ENCODE measurements at regions not wholly inside any gene's neighbourhood (a gene's known extent, or its start where the extent isn't known, plus 50 kb on each side); places are given as distances from the start of the nearest gene placed in this dataset.

- no peaks in the 10 kb centered on the region for H3K9me2 ChIP-seq (ENCODE audit: insufficient read depth)
- POLR2A ChIA-PET, result no interaction called here
- no peaks in the 10 kb centered on the region for H3K36me3 ChIP-seq (ENCODE audit: control insufficient read depth in 1 of 2, insufficient read depth in 2 of 2, low read length in 2 of 2)
- no peaks in the 10 kb centered on the region for H3K27me3 ChIP-seq (ENCODE audit: insufficient read depth, low read length)
- no peak overlapping the region for H3K4me3 ChIP-seq (replicated peaks in 1 of 2; ENCODE audit: low read depth in 1 of 2, low read length in 2 of 2)
- no TSS peak for BruUV-seq (replicated peaks)
- H3K9me3 ChIP-seq (ENCODE audit: control insufficient read depth in 1 of 2, insufficient read depth in 1 of 2, low read depth in 1 of 2, low read length in 2 of 2), result no peaks in the 10 kb centered on the region
- H2AFZ ChIP-seq (ENCODE audit: low read depth, low read length, poor library complexity, severe bottlenecking), result no peak overlapping the region
- intact Hi-C loops (cut with micrococcal nuclease), result no loop called here
- peaks cover 3 to 13% of the 10 kb centered on the region in 2 experiments; a peak in 3 of 4 replicates for H3K4me1 ChIP-seq (ENCODE audit: control insufficient read depth in 1 of 2, insufficient read depth in 2 of 2, low read length in 2 of 2)
- DNase-seq (ENCODE audit: low read depth, low spot score) (no peak), ATAC-seq (no peak)
- no peak overlapping the region for H3K4me2 ChIP-seq (ENCODE audit: low read length)
- CTCF ChIA-PET, result interaction anchor here (1.0 kb wide), 1 partner anchor 18 kb away, joined by 4 read pairs; no protein-coding TSS in a partner anchor
- no peak overlapping the region for H3K9ac ChIP-seq (ENCODE audit: low read length)
- no peaks in the 10 kb centered on the region for H3K79me2 ChIP-seq (ENCODE audit: insufficient read depth, low read length)
- TF ChIP-seq RAD21 (IDR thresholded peaks at IDR 0.05; ENCODE audit: low read depth) (no peak), CBX3 (IDR thresholded peaks at IDR 0.05; ENCODE audit: low read depth) (no peak), ELF1 (IDR thresholded peaks at IDR 0.05; ENCODE audit: borderline replicate concordance, low read depth) (no peak), ZBTB33 (IDR thresholded peaks at IDR 0.05; ENCODE audit: extremely low read depth, insufficient replicate concordance, low read length) (no peak), POLR2A (IDR thresholded peaks at IDR 0.05; ENCODE audit: borderline replicate concordance, extremely low read depth, insufficient read depth, insufficient read length) (no peak), ZNF274 (IDR thresholded peaks at IDR 0.05; ENCODE audit: low read depth, low read length) (no peak), CTCF (IDR thresholded peaks at IDR 0.05 in 2 of 3, conservative IDR thresholded peaks at IDR 0.05 in 1 of 3; ENCODE audit: borderline replicate concordance in 1 of 3, insufficient read depth in 1 of 3, low read depth in 2 of 3, low read length in 2 of 3) (no peak)
- H4K20me1 ChIP-seq (ENCODE audit: insufficient read depth), result no peaks in the 10 kb centered on the region
- RAD21 ChIA-PET (ENCODE audit: low non-redundant PET in 1 of 2, low total read pairs in 2 of 2, uncharacterized antibody in 2 of 2, unreplicated experiment in 2 of 2), result no interaction called here
- no peak overlapping the region for H3K27ac ChIP-seq (ENCODE audit: low read depth, low read length)
Measured at GRCh38 chr12:13273850-13274249, 77.3 kb downstream of the EMP1 start.

Data from HCT116 (cell line).